ENCODE measurements at regions not wholly inside any gene's neighbourhood (a gene's known extent, or its start where the extent isn't known, plus 50 kb on each side); places are given as distances from the start of the nearest gene placed in this dataset.
"Not testable (repeated sequence)": the region's sequence is repeated elsewhere in the genome, so short reads cannot be mapped to it uniquely, and the experiment has no call there.

- DNase-seq, result peak in 1 of 3 donors; percentile 14
These were observed 152.7 kb downstream of the FHIP1A start for GRCh38 chr4:151561551-151562256.

GRCh38 chr4:151563194-151563593 lies 154.2 kb downstream of the FHIP1A start:
- DNase-seq, result no peak

- DNase-seq, result no peak
These were observed 155.3 kb downstream of the FHIP1A start for GRCh38 chr4:151564321-151564720.

GRCh38 chr4:151565583-151565982 lies 156.6 kb downstream of the FHIP1A start:
- no peak for DNase-seq

GRCh38 chr4:151566053-151566452 lies 157.1 kb downstream of the FHIP1A start:
- DNase-seq, result no peak

- no peak for DNase-seq
These were observed 158.1 kb downstream of the FHIP1A start for GRCh38 chr4:151567056-151567455.

- no peak for DNase-seq
These were observed 160.0 kb downstream of the FHIP1A start for GRCh38 chr4:151568966-151569365.

GRCh38 chr4:151569650-151570049 lies 160.7 kb downstream of the FHIP1A start:
- no peak for DNase-seq

- DNase-seq, result no peak
These were observed 164.5 kb downstream of the FHIP1A start for GRCh38 chr4:151573474-151573873.

- DNase-seq, result no peak
These were observed 165.0 kb downstream of the FHIP1A start for GRCh38 chr4:151573945-151574344.

- no peak for DNase-seq
These were observed 166.0 kb downstream of the FHIP1A start for GRCh38 chr4:151574968-151575367.

- DNase-seq, result no peak
These were observed 166.7 kb downstream of the FHIP1A start for GRCh38 chr4:151575646-151576045.

GRCh38 chr4:151576627-151577026 lies 167.7 kb downstream of the FHIP1A start:
- DNase-seq, result no peak

GRCh38 chr4:151581570-151581969 lies 172.6 kb downstream of the FHIP1A start:
- no peak for DNase-seq

- no peak for DNase-seq
These were observed 173.1 kb downstream of the FHIP1A start for GRCh38 chr4:151582098-151582497.

GRCh38 chr4:151583157-151583914 lies 174.4 kb downstream of the FHIP1A start:
- no peak for DNase-seq

GRCh38 chr4:151584101-151584500 lies 175.1 kb downstream of the FHIP1A start:
- DNase-seq, result no peak

- not testable (repeated sequence) for DNase-seq
These were observed 165.2 kb downstream of the GATB start for GRCh38 chr4:151595629-151596028.

GRCh38 chr4:151597691-151598090 lies 163.1 kb downstream of the GATB start:
- DNase-seq, result not testable (repeated sequence)

- no peak for DNase-seq
These were observed 160.9 kb downstream of the GATB start for GRCh38 chr4:151599863-151600262.

- no peak for DNase-seq
These were observed 160.4 kb downstream of the GATB start for GRCh38 chr4:151600432-151600831.

GRCh38 chr4:151603377-151603776 lies 157.4 kb downstream of the GATB start:
- no peak for DNase-seq

GRCh38 chr4:151604238-151604637 lies 156.6 kb downstream of the GATB start:
- DNase-seq, result no peak
